SU-DHL-6 (cell line): ENCODE measurements at regions not wholly inside any gene's neighbourhood (a gene's known extent, or its start where the extent isn't known, plus 50 kb on each side); places are given as distances from the start of the nearest gene placed in this dataset.
"Not testable (repeated sequence)": the region's sequence is repeated elsewhere in the genome, so short reads cannot be mapped to it uniquely, and the experiment has no call there.

Experiments
- H2AFZ ChIP-seq: fragments of 200-600 bp; sonication (generic); 2 replicates; pipeline ENCODE4 v1.6.1; 2014; ENCODE audit warnings: low read depth, mild to moderate bottlenecking, moderate library complexity, mixed read lengths, antibody characterized with exemption, low read length; ENCODE audit not compliant: severe bottlenecking
- H3F3A ChIP-seq: fragments of 200-600 bp; shearing (Covaris generic); 2 replicates; pipeline ENCODE4 v1.6.0; 2016; ENCODE audit warnings: antibody characterized with exemption, mild to moderate bottlenecking; ENCODE audit not compliant: insufficient read depth
- H3K27ac ChIP-seq: fragments of 200-600 bp; sonication (generic); 2 replicates; pipeline ENCODE4 v1.5.1; 2016; ENCODE audit warnings: low read depth, mild to moderate bottlenecking, low read length, moderate library complexity, mixed read lengths
- H3K27me3 ChIP-seq: fragments of 200-600 bp; sonication (generic), shearing (Covaris generic); 2 replicates; pipeline ENCODE4 v1.6.0; 2014; ENCODE audit warnings: mild to moderate bottlenecking, low read length
- H3K36me3 ChIP-seq: fragments of 200-600 bp; sonication (generic); 2 replicates; pipeline ENCODE4 v1.6.1; 2014; ENCODE audit warnings: mild to moderate bottlenecking, low read length, mixed read lengths
- H3K4me2 ChIP-seq: fragments of 300-600, 200-600 bp; shearing (Covaris generic), sonication (generic); 2 replicates; pipeline ENCODE4 v1.6.0; 2014; ENCODE audit warnings: low read length, low read depth, mild to moderate bottlenecking; ENCODE audit not compliant: poor library complexity, severe bottlenecking
- H3K4me3 ChIP-seq: fragments of 200-600 bp; sonication (generic); 2 replicates; pipeline ENCODE4 v1.5.1; 2014; ENCODE audit warnings: antibody characterized with exemption, low read length, mild to moderate bottlenecking, mixed read lengths; ENCODE audit not compliant: insufficient read depth, poor library complexity, severe bottlenecking
- H3K79me2 ChIP-seq: fragments of 200-600 bp; sonication (generic); 2 replicates; pipeline ENCODE4 v1.6.1; 2014; ENCODE audit warnings: mild to moderate bottlenecking, low read length, moderate library complexity; ENCODE audit not compliant: insufficient read depth
- H3K9ac ChIP-seq: fragments of 200-600 bp; sonication (generic); 2 replicates; pipeline ENCODE4 v1.7.0; 2014; ENCODE audit warnings: mild to moderate bottlenecking, low read length
- H3K9me2 ChIP-seq: fragments of 200-600 bp; sonication (generic); replicated peaks from 2 replicates; pipeline ENCODE4 v1.6.1; 2014; ENCODE audit warnings: low read length; ENCODE audit not compliant: insufficient read depth
- H3K9me3 ChIP-seq: fragments of 200-600 bp; sonication (generic); 2 replicates; pipeline ENCODE4 v1.6.1; 2014; ENCODE audit warnings: low read length, mixed read lengths; ENCODE audit not compliant: insufficient read depth
- H4K20me1 ChIP-seq: fragments of 200-600 bp; sonication (generic); 2 replicates; pipeline ENCODE4 v1.6.1; 2014; ENCODE audit warnings: low read depth, mild to moderate bottlenecking, antibody characterized with exemption, low read length, moderate library complexity, mixed read lengths
- CTCF ChIP-seq: fragments of 200-600 bp; sonication (generic); IDR thresholded peaks from one replicate; pipeline ENCODE4 v1.5.1; 2017; ENCODE audit warnings: antibody characterized with exemption, mild to moderate bottlenecking, low read length, moderate library complexity; ENCODE audit not compliant: insufficient read depth, poor library complexity, severe bottlenecking
- EZH2phosphoT487 ChIP-seq: fragments of 200-600 bp; sonication (generic), shearing (Covaris generic); conservative IDR thresholded peaks from 2 replicates; pipeline ENCODE4 v1.6.1; 2018; ENCODE audit warnings: mild to moderate bottlenecking, antibody characterized with exemption, low read length, moderate library complexity, mixed read lengths

GRCh38 chr10:124196659-124197058 lies 103.3 kb upstream of the CHST15 start:
- no peak for TF ChIP-seq CTCF
- no peak for TF ChIP-seq EZH2phosphoT487
- H3K27ac ChIP-seq, result no peak overlapping the region
- H3K27me3 ChIP-seq, result no peaks in the 10 kb centered on the region
- H3K4me3 ChIP-seq, result no peak overlapping the region
- H3K9ac ChIP-seq, result no peak overlapping the region
- H3K36me3 ChIP-seq, result no peaks in the 10 kb centered on the region
- H3K4me2 ChIP-seq, result no peak overlapping the region
- no peaks in the 10 kb centered on the region for H3K79me2 ChIP-seq
- no peaks in the 10 kb centered on the region for H3K9me2 ChIP-seq
- no peaks in the 10 kb centered on the region for H4K20me1 ChIP-seq
- no peak overlapping the region for H2AFZ ChIP-seq
- H3K9me3 ChIP-seq, result no peaks in the 10 kb centered on the region
- H3F3A ChIP-seq, result no peaks in the 10 kb centered on the region

GRCh38 chr10:124194199-124194824 lies 100.9 kb upstream of the CHST15 start:
- Histone ChIP-seq H3K9ac (no peak overlapping the region), H3K4me3 (no peak overlapping the region), H3F3A (no peaks in the 10 kb centered on the region), H3K27me3 (no peaks in the 10 kb centered on the region), H2AFZ (no peak overlapping the region), H3K27ac (no peak overlapping the region), H3K79me2 (no peaks in the 10 kb centered on the region), H3K36me3 (no peaks in the 10 kb centered on the region), H3K4me2 (no peak overlapping the region), H4K20me1 (no peaks in the 10 kb centered on the region), H3K9me3 (no peaks in the 10 kb centered on the region), H3K9me2 (no peaks in the 10 kb centered on the region)
- TF ChIP-seq CTCF (no peak), EZH2phosphoT487 (no peak)

- Histone ChIP-seq H3K4me2 (no peak overlapping the region), H3K4me3 (no peak overlapping the region), H3K27ac (no peak overlapping the region), H3K79me2 (no peaks in the 10 kb centered on the region), H4K20me1 (no peaks in the 10 kb centered on the region), H3K9me3 (no peaks in the 10 kb centered on the region), H3K9me2 (no peaks in the 10 kb centered on the region), H3K9ac (no peak overlapping the region), H2AFZ (no peak overlapping the region), H3K36me3 (no peaks in the 10 kb centered on the region), H3K27me3 (no peaks in the 10 kb centered on the region), H3F3A (no peaks in the 10 kb centered on the region)
- no peak for TF ChIP-seq EZH2phosphoT487
- no peak for TF ChIP-seq CTCF
Observed at GRCh38 chr10:124193309-124193696, 99.9 kb upstream of the CHST15 start.

GRCh38 chr10:124192664-124193308 lies 99.4 kb upstream of the CHST15 start:
- not testable (repeated sequence) for H3K79me2 ChIP-seq, H3K27me3 ChIP-seq, H3K4me3 ChIP-seq, H3K4me2 ChIP-seq, H3K36me3 ChIP-seq, H4K20me1 ChIP-seq, H3K9me3 ChIP-seq, H3F3A ChIP-seq, H3K9me2 ChIP-seq, H2AFZ ChIP-seq, H3K27ac ChIP-seq, H3K9ac ChIP-seq

- H3K27me3 ChIP-seq, H3K79me2 ChIP-seq, H3K4me3 ChIP-seq, H3K36me3 ChIP-seq, H3K9ac ChIP-seq, H4K20me1 ChIP-seq, H3K4me2 ChIP-seq, H3F3A ChIP-seq, H3K9me2 ChIP-seq, H2AFZ ChIP-seq, H3K9me3 ChIP-seq, H3K27ac ChIP-seq: not testable (repeated sequence)
Observed at GRCh38 chr10:124190476-124190875, 97.1 kb upstream of the CHST15 start.
